Neuronal stem cell (in vitro differentiated cells): ENCODE measurements at regions not wholly inside any gene's neighbourhood (a gene's known extent, or its start where the extent isn't known, plus 50 kb on each side); places are given as distances from the start of the nearest gene placed in this dataset.
"Not testable (repeated sequence)": the region's sequence is repeated elsewhere in the genome, so short reads cannot be mapped to it uniquely, and the experiment has no call there.

Experiments
- DNase-seq: peaks from one replicate; pipeline ENCODE4 v3.0.0-alpha.2; 2013; ENCODE audit warnings: low spot score
- H2AFZ ChIP-seq: one replicate; pipeline ENCODE4 v1.6.1; 2013; ENCODE audit warnings: mild to moderate bottlenecking, low read length, inconsistent platforms
- H2AK5ac ChIP-seq: 2 replicates; pipeline ENCODE4 v1.6.1; 2013; ENCODE audit warnings: low read depth, mild to moderate bottlenecking, inconsistent platforms, low read length, moderate library complexity, mixed read lengths
- H2BK120ac ChIP-seq: 2 replicates; pipeline ENCODE4 v1.6.1; 2013; ENCODE audit warnings: low read depth, mild to moderate bottlenecking, inconsistent platforms, low read length, moderate library complexity, mixed read lengths
- H2BK12ac ChIP-seq: one replicate; pipeline ENCODE4 v1.6.1; 2013; ENCODE audit warnings: low read length, inconsistent platforms
- H2BK15ac ChIP-seq: 2 replicates; pipeline ENCODE4 v1.6.1; 2013; ENCODE audit warnings: mild to moderate bottlenecking, low read length, inconsistent platforms, mixed read lengths
- H2BK5ac ChIP-seq: one replicate; pipeline ENCODE4 v1.6.1; 2013; ENCODE audit warnings: inconsistent platforms, mild to moderate bottlenecking, low read length, moderate library complexity
- H3K14ac ChIP-seq: one replicate; pipeline ENCODE4 v1.6.1; 2013; ENCODE audit warnings: low read length, inconsistent platforms
- H3K18ac ChIP-seq: 2 replicates; pipeline ENCODE4 v1.6.1; 2013; ENCODE audit warnings: low read length, inconsistent platforms
- H3K23ac ChIP-seq: 2 replicates; pipeline ENCODE4 v1.6.1; 2013; ENCODE audit warnings: low read depth, mild to moderate bottlenecking, mixed read lengths, low read length, inconsistent platforms; ENCODE audit not compliant: poor library complexity
- H3K27ac ChIP-seq: replicated peaks from 3 replicates; pipeline ENCODE4 v1.5.1; 2013; ENCODE audit warnings: low read length, inconsistent platforms
- H3K27me3 ChIP-seq, 3 experiments: 2 replicates each; pipeline ENCODE4 v1.6.1; 2013; ENCODE audit warnings: low read length in 3 of 3, mild to moderate bottlenecking in 2 of 3, inconsistent platforms in 1 of 3, low read depth in 1 of 3, mixed read lengths in 1 of 3, moderate library complexity in 1 of 3; ENCODE audit not compliant: control insufficient read depth in 3 of 3, insufficient read depth in 3 of 3
- H3K36me3 ChIP-seq, 2 donors: replicated peaks in 1 of 2; 2 replicates each; pipeline ENCODE4 v1.6.1; 2013; ENCODE audit warnings: low read length in 2 of 2; ENCODE audit not compliant: control insufficient read depth in 2 of 2, insufficient read depth in 2 of 2
- H3K4ac ChIP-seq: 2 replicates; pipeline ENCODE4 v1.6.1; 2013; ENCODE audit warnings: inconsistent platforms, mild to moderate bottlenecking, low read length, moderate library complexity
- H3K4me1 ChIP-seq, 2 donors: 1 replicate in 1 of 2; 2 replicates in 1 of 2; pipeline ENCODE4 v1.6.1; 2013; ENCODE audit warnings: low read length in 2 of 2, low read depth in 1 of 2; ENCODE audit not compliant: control insufficient read depth in 2 of 2, insufficient read depth in 1 of 2
- H3K4me2 ChIP-seq: one replicate; pipeline ENCODE4 v1.6.1; 2013; ENCODE audit warnings: mild to moderate bottlenecking, low read length, inconsistent platforms; ENCODE audit not compliant: insufficient read depth, poor library complexity, severe bottlenecking
- H3K4me3 ChIP-seq, 2 donors: 2 replicates each; pipeline ENCODE4 v1.5.1; 2013; ENCODE audit warnings: low read length in 2 of 2, mild to moderate bottlenecking in 2 of 2, inconsistent platforms in 1 of 2, moderate library complexity in 1 of 2
- H3K79me1 ChIP-seq: one replicate; pipeline ENCODE4 v1.6.1; 2013; ENCODE audit warnings: low read depth, mild to moderate bottlenecking, inconsistent platforms, low read length, moderate library complexity
- H3K9ac ChIP-seq: one replicate; pipeline ENCODE4 v1.6.1; 2013; ENCODE audit warnings: mild to moderate bottlenecking, low read depth, low read length, inconsistent platforms; ENCODE audit not compliant: poor library complexity
- H3K9me3 ChIP-seq, 2 donors: replicated peaks in 1 of 2; 2 replicates each; pipeline versions ENCODE3 to v1.6.1; 2013; ENCODE audit warnings: low read length in 2 of 2, mild to moderate bottlenecking in 2 of 2, inconsistent platforms in 1 of 2, low read depth in 1 of 2, mixed read lengths in 1 of 2, moderate library complexity in 1 of 2; ENCODE audit not compliant: control insufficient read depth in 2 of 2, insufficient read depth in 1 of 2
- H4K8ac ChIP-seq: one replicate; pipeline ENCODE4 v1.6.1; 2013; ENCODE audit warnings: low read depth, mild to moderate bottlenecking, inconsistent platforms, low read length, moderate library complexity
- H4K91ac ChIP-seq: one replicate; pipeline ENCODE4 v1.6.1; 2013; ENCODE audit warnings: low read length, low read depth, mild to moderate bottlenecking, inconsistent platforms; ENCODE audit not compliant: poor library complexity
- WGBS, 2 donors: extraction: QIAGEN DNeasy Blood & Tissue Kit; methylation state at CpG; one replicate each; pipeline ENCODE4 v1.1.7; 2013; ENCODE audit warnings: missing lambda C conversion rate in 2 of 2, mixed read lengths in 1 of 2; ENCODE audit not compliant: insufficient read length in 2 of 2, insufficient replicate concordance in 1 of 2; ENCODE audit errors: extremely low coverage in 2 of 2; 5-methylcytosine and 5-hydroxymethylcytosine counted together

DNA sequence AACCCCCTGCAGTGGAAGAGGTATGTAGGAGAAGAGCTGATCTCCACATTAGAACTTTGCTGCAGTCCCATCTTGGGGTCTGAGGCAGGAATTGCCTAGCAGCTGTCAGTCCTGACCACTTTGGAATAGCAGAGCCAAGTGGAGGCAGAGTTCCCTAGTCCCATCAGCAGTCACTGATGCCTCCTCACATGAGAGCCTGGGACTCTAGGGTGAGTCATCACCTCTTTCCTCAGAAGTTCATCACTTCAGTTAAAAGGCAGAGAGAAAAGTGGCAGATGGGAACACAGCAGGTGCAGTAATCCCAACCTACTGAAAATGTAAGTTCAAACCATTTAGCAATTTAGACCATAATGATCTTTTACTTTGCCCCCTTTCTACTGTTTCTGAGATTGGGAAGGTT, 73.9 kb upstream of the MED14 start:
- Histone ChIP-seq H4K8ac (no peak overlapping the region), H3K4me3 (no peak overlapping the region), H3K9ac (no peak overlapping the region), H3K4ac (no peak overlapping the region), H3K27me3 (no peaks in the 10 kb centered on the region), H2AK5ac (no peak overlapping the region), H3K9me3 (no peaks in the 10 kb centered on the region), H3K79me1 (no peaks in the 10 kb centered on the region), H2BK12ac (no peak overlapping the region), H3K27ac (no peak overlapping the region), H2BK15ac (no peak overlapping the region), H3K14ac (no peak overlapping the region), H2AFZ (no peak overlapping the region), H3K4me2 (no peak overlapping the region), H3K23ac (no peak overlapping the region), H3K18ac (no peak overlapping the region), H3K36me3 (no peaks in the 10 kb centered on the region), H3K4me1 (no peaks in the 10 kb centered on the region), H4K91ac (no peak overlapping the region), H2BK5ac (no peak overlapping the region), H2BK120ac (no peak overlapping the region)
- no peak for DNase-seq

DNA sequence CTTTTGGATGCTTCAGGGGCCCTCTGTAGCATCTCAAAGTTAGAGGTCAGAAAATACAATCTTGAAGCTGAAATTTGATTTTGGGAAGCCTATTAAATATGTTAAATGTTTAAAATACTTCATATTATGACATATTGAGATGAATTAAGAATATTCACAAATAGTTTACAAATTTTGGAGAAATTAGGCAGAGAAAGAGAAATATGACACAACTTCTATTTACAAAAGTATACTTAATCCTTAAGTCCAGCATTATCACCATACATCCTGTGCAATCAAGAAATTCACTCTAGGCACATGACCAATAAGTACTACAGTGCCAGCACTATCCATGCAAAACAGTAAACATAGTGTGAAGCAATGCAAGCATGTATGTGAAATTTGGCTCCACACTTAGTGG, 79.7 kb upstream of the MED14 start:
- H3K4me2 ChIP-seq, H3K14ac ChIP-seq, H2BK15ac ChIP-seq, H3K4me3 ChIP-seq, H3K9ac ChIP-seq, H3K27me3 ChIP-seq, H3K18ac ChIP-seq, H2BK12ac ChIP-seq, H3K36me3 ChIP-seq, H2AFZ ChIP-seq, H3K9me3 ChIP-seq, H3K79me1 ChIP-seq, H2AK5ac ChIP-seq, H2BK120ac ChIP-seq, H2BK5ac ChIP-seq, DNase-seq, H4K8ac ChIP-seq, H4K91ac ChIP-seq, H3K4me1 ChIP-seq, H3K27ac ChIP-seq, H3K23ac ChIP-seq, H3K4ac ChIP-seq: not testable (repeated sequence)

DNA sequence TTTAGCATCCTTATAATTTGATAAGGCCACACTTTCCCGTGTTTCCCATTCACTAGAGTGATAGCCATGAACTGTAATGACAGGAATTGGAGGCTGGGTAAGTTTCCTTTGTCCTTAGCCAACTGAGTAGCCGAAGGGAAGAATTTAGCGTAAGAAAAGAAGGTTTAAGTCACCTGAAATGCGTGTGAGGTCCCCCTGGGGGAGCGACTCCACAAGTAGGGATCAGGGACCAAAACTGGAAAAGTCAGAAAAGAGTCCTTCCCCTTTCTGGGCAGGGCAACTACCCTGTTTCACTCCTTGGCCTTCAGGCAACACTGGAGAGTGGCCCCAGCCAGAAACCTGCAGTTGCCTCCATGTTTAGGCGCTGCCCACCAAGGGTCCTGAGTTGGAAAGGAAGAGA, 81.6 kb upstream of the MED14 start:
- H3K4ac ChIP-seq, result no peak overlapping the region
- no peak overlapping the region for H3K23ac ChIP-seq
- H3K9me3 ChIP-seq, result no peaks in the 10 kb centered on the region
- H3K79me1 ChIP-seq, result no peaks in the 10 kb centered on the region
- no peak overlapping the region for H3K27ac ChIP-seq
- DNase-seq, result no peak
- no peak overlapping the region for H2BK5ac ChIP-seq
- H2BK15ac ChIP-seq, result no peak overlapping the region
- H3K14ac ChIP-seq, result no peak overlapping the region
- no CpG with 5 or more reads among the region's 6 CpGs for WGBS, 2 donors
- no peak overlapping the region for H2AK5ac ChIP-seq
- no peak overlapping the region for H3K9ac ChIP-seq
- H3K4me2 ChIP-seq, result no peak overlapping the region
- no peaks in the 10 kb centered on the region for H3K27me3 ChIP-seq
- no peak overlapping the region for H4K91ac ChIP-seq
- no peak overlapping the region for H2AFZ ChIP-seq
- H3K4me1 ChIP-seq, result no peaks in the 10 kb centered on the region
- no peaks in the 10 kb centered on the region for H3K36me3 ChIP-seq
- H4K8ac ChIP-seq, result no peak overlapping the region
- no peak overlapping the region for H2BK12ac ChIP-seq
- no peak overlapping the region for H2BK120ac ChIP-seq
- no peak overlapping the region for H3K18ac ChIP-seq
- no peak overlapping the region for H3K4me3 ChIP-seq

DNA sequence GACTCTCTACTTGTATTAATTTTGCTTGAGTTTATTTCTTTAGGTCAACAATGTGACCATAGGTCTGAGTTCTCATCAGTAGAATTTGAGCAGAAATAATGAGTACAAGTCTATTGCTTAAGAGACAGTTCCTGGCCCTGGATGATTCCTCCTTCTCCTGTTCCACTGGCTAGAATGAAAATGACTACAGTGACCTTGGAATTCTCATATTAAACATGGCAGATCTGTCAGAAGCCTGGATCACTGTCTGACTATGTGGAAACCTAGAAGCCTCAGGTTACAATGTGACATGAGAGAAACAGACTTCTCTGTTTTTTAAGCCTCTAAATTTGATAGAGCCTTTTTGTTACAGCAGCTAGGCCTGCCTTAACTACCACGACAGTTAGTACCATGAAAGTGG, 82.9 kb upstream of the MED14 start:
- Histone ChIP-seq H3K4me3 (no peak overlapping the region), H3K36me3 (no peaks in the 10 kb centered on the region), H3K9ac (no peak overlapping the region), H4K91ac (no peak overlapping the region), H2BK120ac (no peak overlapping the region), H2AFZ (no peak overlapping the region), H2AK5ac (no peak overlapping the region), H2BK5ac (no peak overlapping the region), H3K27me3 (no peaks in the 10 kb centered on the region), H3K79me1 (no peaks in the 10 kb centered on the region), H4K8ac (no peak overlapping the region), H3K14ac (no peak overlapping the region), H3K9me3 (no peaks in the 10 kb centered on the region), H3K4me1 (no peaks in the 10 kb centered on the region), H3K4ac (no peak overlapping the region), H3K27ac (no peak overlapping the region), H3K18ac (no peak overlapping the region), H3K23ac (no peak overlapping the region), H2BK15ac (no peak overlapping the region), H2BK12ac (no peak overlapping the region), H3K4me2 (no peak overlapping the region)
- no CpG with 5 or more reads among the region's 1 CpG for WGBS, 2 donors
- DNase-seq, result no peak
